Ovary (tissue), 3 donors: ENCODE measurements at regions not wholly inside any gene's neighbourhood (a gene's known extent, or its start where the extent isn't known, plus 50 kb on each side); places are given as distances from the start of the nearest gene placed in this dataset.

Experiments used
- EP300 ChIP-seq: sonication (generic); formaldehyde crosslinking; IDR thresholded peaks from one replicate; pipeline ENCODE4 v1.6.1; 2017; ENCODE audit warnings: antibody characterized with exemption
- POLR2A ChIP-seq: fragments of 450-650 bp; IDR thresholded peaks from one replicate; pipeline ENCODE4 v1.6.1; 2017; ENCODE audit warnings: antibody characterized with exemption, mild to moderate bottlenecking, moderate library complexity
- TF ChIP-seq, protein P1 (sequence below), 3 donors: fragments of 450-650 bp in 2 of 3; fragments of 200-600 bp in 1 of 3; IDR thresholded peaks; one replicate each; pipeline versions ENCODE4 v1.5.1 to v1.8.0; 2016 to 2022; ENCODE audit warnings: antibody characterized with exemption in 3 of 3, mild to moderate bottlenecking in 1 of 3
- donor health status: DM: no; HTN: no; CAD: no.

DNA sequence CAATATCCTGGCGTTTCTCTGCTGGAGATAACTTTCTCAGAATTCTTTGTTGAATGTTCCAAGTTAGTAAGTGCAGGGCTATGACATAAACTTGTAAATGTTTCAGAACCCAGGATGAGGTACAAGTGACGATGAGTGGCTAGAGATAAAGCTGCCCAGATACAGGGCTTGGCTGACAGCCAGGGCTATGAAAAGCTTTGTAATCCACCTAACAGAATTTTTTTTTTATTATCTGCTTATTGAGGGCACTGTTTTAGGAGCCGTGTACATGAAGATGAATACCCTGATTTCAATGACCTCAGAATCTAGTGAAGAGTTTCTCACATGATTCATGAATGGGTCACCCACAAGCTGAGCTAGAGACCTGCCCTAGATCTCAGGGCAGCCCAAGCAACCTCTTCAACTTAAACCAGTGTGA is 431.4 kb downstream of the DIPK2A start:
- TF ChIP-seq, protein P1, sequence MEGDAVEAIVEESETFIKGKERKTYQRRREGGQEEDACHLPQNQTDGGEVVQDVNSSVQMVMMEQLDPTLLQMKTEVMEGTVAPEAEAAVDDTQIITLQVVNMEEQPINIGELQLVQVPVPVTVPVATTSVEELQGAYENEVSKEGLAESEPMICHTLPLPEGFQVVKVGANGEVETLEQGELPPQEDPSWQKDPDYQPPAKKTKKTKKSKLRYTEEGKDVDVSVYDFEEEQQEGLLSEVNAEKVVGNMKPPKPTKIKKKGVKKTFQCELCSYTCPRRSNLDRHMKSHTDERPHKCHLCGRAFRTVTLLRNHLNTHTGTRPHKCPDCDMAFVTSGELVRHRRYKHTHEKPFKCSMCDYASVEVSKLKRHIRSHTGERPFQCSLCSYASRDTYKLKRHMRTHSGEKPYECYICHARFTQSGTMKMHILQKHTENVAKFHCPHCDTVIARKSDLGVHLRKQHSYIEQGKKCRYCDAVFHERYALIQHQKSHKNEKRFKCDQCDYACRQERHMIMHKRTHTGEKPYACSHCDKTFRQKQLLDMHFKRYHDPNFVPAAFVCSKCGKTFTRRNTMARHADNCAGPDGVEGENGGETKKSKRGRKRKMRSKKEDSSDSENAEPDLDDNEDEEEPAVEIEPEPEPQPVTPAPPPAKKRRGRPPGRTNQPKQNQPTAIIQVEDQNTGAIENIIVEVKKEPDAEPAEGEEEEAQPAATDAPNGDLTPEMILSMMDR (IDR thresholded peaks at IDR 0.05): no peak
- no peak for TF ChIP-seq POLR2A
- no peak for TF ChIP-seq EP300
